HG03354 (cell line): ENCODE measurements at regions not wholly inside any gene's neighbourhood (a gene's known extent, or its start where the extent isn't known, plus 50 kb on each side); places are given as distances from the start of the nearest gene placed in this dataset.

Experiments used
- ATAC-seq: cut with Tn5 transposase; IDR thresholded peaks from one replicate; pipeline ENCODE4 v1.9.1; 2021; ENCODE audit warnings: mild to moderate bottlenecking; ENCODE audit not compliant: unreplicated experiment, poor library complexity, severe bottlenecking

GRCh38 chr11:129324533-129325175 lies 51.0 kb upstream of the BARX2 start:
- no peak for ATAC-seq

GRCh38 chr11:129323896-129324502 lies 51.6 kb upstream of the BARX2 start:
- ATAC-seq: no peak

GRCh38 chr11:129322941-129323340 lies 52.7 kb upstream of the BARX2 start:
- no peak for ATAC-seq

- no peak for ATAC-seq
These were observed 54.6 kb upstream of the BARX2 start for GRCh38 chr11:129321076-129321475.

- no peak for ATAC-seq
These were observed 55.2 kb upstream of the BARX2 start for GRCh38 chr11:129320494-129320893.

GRCh38 chr11:129319751-129320150 lies 55.9 kb upstream of the BARX2 start:
- ATAC-seq: no peak

GRCh38 chr11:129319201-129319600 lies 56.4 kb upstream of the BARX2 start:
- no peak for ATAC-seq

GRCh38 chr11:129317571-129317970 lies 58.1 kb upstream of the BARX2 start:
- no peak for ATAC-seq

- ATAC-seq: no peak
These were observed 58.9 kb upstream of the BARX2 start for GRCh38 chr11:129316781-129317180.

- ATAC-seq: no peak
These were observed 59.7 kb upstream of the BARX2 start for GRCh38 chr11:129315781-129316579.

- no peak for ATAC-seq
These were observed 61.3 kb upstream of the BARX2 start for GRCh38 chr11:129314371-129314770.

GRCh38 chr11:129313541-129314297 lies 61.9 kb upstream of the BARX2 start:
- ATAC-seq: no peak

GRCh38 chr11:129312730-129313503 lies 62.7 kb upstream of the BARX2 start:
- ATAC-seq: no peak

- no peak for ATAC-seq
These were observed 67.3 kb upstream of the BARX2 start for GRCh38 chr11:129308241-129308865.

- no peak for ATAC-seq
These were observed 68.5 kb upstream of the BARX2 start for GRCh38 chr11:129307162-129307561.

GRCh38 chr11:129302386-129303101 lies 73.1 kb upstream of the BARX2 start:
- no peak for ATAC-seq

GRCh38 chr11:129300099-129300498 lies 75.5 kb upstream of the BARX2 start:
- ATAC-seq: no peak

GRCh38 chr11:129298988-129299387 lies 76.7 kb upstream of the BARX2 start:
- no peak for ATAC-seq
